Muscle of leg (tissue), 3 donors: ENCODE measurements at regions not wholly inside any gene's neighbourhood (a gene's known extent, or its start where the extent isn't known, plus 50 kb on each side); places are given as distances from the start of the nearest gene placed in this dataset.

ENCODE experiments used
- DNase-seq: peaks from one replicate; pipeline ENCODE4 v3.0.0; 2013
- H3K27ac ChIP-seq: one replicate; pipeline ENCODE4 v1.5.1; 2013; ENCODE audit warnings: mild to moderate bottlenecking, low read length, control low read depth
- H3K27me3 ChIP-seq: one replicate; pipeline ENCODE4 v1.6.1; 2013; ENCODE audit warnings: low read length; ENCODE audit not compliant: control insufficient read depth, insufficient read depth
- H3K36me3 ChIP-seq: one replicate; pipeline ENCODE4 v1.6.1; 2013; ENCODE audit warnings: low read length; ENCODE audit not compliant: control insufficient read depth, insufficient read depth
- H3K4me1 ChIP-seq: one replicate; pipeline ENCODE4 v1.6.1; 2013; ENCODE audit warnings: low read length; ENCODE audit not compliant: control insufficient read depth, insufficient read depth
- H3K4me3 ChIP-seq: one replicate; pipeline ENCODE4 v1.5.1; 2013; ENCODE audit warnings: low read length, control low read depth
- H3K9me3 ChIP-seq: replicated peaks from 2 replicates; pipeline ENCODE4 v1.6.1; 2013; ENCODE audit warnings: low read depth, low read length; ENCODE audit not compliant: control insufficient read depth
- WGBS: methylation state at CpG from one replicate; pipeline ENCODE4 v1.1.5; 2013; ENCODE audit warnings: missing lambda C conversion rate; ENCODE audit not compliant: insufficient coverage; 5-methylcytosine and 5-hydroxymethylcytosine counted together

DNA sequence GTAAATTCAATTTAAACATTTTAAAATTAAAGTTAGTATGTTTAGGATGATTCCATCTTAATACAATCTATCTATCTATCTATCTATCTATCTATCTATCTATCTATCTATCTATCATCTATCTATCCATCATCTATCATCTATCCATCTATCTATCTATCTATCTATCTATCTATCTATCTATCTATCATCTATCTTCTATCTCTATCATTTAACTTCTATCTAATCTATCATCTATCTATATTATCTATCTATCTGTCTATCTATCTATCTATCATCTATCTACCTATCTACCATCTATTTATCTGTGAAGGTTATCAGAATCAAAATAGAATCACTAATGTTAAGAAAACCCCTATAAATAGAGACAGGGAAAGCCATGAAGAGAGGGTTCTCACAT is 78.3 kb downstream of the RAMP3 start:
- DNase-seq, result no peak
- Histone ChIP-seq H3K36me3 (no peaks in the 10 kb centered on the region), H3K9me3 (no peaks in the 10 kb centered on the region), H3K27me3 (peaks cover 4% of the 10 kb centered on the region), H3K27ac (no peak overlapping the region), H3K4me1 (no peaks in the 10 kb centered on the region), H3K4me3 (no peak overlapping the region)

DNA sequence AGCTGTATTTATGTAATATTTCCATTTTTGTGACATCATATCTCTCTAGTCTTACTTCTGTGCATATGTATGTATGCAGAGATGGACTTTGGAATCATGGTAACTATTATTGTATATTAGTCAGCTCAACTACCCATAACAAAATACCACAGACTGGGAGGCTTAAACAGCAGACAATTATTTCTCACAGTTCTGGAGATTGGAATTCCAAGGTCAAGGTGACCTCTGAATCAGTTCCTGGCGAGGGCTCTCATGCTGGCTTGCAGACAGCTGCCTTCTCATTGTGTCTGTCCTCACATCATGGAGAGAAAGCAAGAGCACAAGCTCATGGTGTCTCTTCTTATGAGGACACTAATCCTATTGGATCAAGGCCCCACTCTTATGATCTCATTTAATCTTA is 79.1 kb downstream of the RAMP3 start:
- no peaks in the 10 kb centered on the region for H3K36me3 ChIP-seq
- 29% methylated on average over 1 of the region's 1 CpG for WGBS
- DNase-seq, result no peak
- H3K9me3 ChIP-seq, result no peaks in the 10 kb centered on the region
- no peak overlapping the region for H3K27ac ChIP-seq
- no peak overlapping the region for H3K4me3 ChIP-seq
- no peaks in the 10 kb centered on the region for H3K4me1 ChIP-seq
- peaks cover 4% of the 10 kb centered on the region for H3K27me3 ChIP-seq

GRCh38 chr7:45237788-45238461 is 80.3 kb downstream of the RAMP3 start:
- Histone ChIP-seq H3K36me3 (no peaks in the 10 kb centered on the region), H3K4me3 (no peak overlapping the region), H3K9me3 (no peaks in the 10 kb centered on the region), H3K4me1 (no peaks in the 10 kb centered on the region), H3K27me3 (peaks cover 4% of the 10 kb centered on the region), H3K27ac (no peak overlapping the region)
- 54% methylated on average over 12 of the region's 13 CpGs for WGBS
- no peak for DNase-seq

GRCh38 chr7:45238806-45239205 is 81.2 kb downstream of the RAMP3 start:
- no peaks in the 10 kb centered on the region for H3K4me1 ChIP-seq
- WGBS, result 52% methylated on average over 4 of the region's 5 CpGs
- H3K4me3 ChIP-seq, result no peak overlapping the region
- peaks cover 4% of the 10 kb centered on the region for H3K27me3 ChIP-seq
- H3K9me3 ChIP-seq, result no peaks in the 10 kb centered on the region
- H3K36me3 ChIP-seq, result no peaks in the 10 kb centered on the region
- H3K27ac ChIP-seq, result no peak overlapping the region
- DNase-seq, result no peak

DNA sequence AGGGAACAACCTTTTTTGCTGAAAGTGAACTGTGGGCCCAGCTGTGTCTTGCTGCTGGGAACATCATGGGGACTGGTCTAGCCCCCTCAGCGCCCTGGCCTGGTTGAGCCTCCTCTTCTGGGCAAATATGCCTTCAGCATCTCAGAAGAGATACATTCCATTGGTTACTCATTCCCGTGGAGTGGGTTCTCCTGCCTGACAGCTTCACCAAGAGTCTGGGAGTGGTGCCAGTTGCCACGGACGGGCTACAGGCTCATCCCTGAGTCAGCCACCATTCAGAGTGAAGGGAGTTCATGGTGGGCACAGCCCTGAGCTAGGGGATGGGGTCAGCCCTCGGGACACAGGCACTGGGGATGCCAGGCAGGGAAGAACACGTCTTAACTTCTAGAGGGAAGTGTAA is 81.9 kb downstream of the RAMP3 start:
- Histone ChIP-seq H3K27me3 (peaks cover 4% of the 10 kb centered on the region), H3K4me1 (no peaks in the 10 kb centered on the region), H3K9me3 (no peaks in the 10 kb centered on the region), H3K27ac (no peak overlapping the region), H3K36me3 (no peaks in the 10 kb centered on the region), H3K4me3 (no peak overlapping the region)
- no peak for DNase-seq
- WGBS, result 46% methylated on average over 2 of the region's 6 CpGs

- Histone ChIP-seq H3K36me3 (no peaks in the 10 kb centered on the region), H3K27me3 (peaks cover 4% of the 10 kb centered on the region), H3K4me3 (no peak overlapping the region), H3K9me3 (no peaks in the 10 kb centered on the region), H3K4me1 (no peaks in the 10 kb centered on the region), H3K27ac (no peak overlapping the region)
- no CpG with 5 or more reads among the region's 7 CpGs for WGBS
- no peak for DNase-seq
Measured at GRCh38 chr7:45240273-45240771, 82.7 kb downstream of the RAMP3 start.

GRCh38 chr7:45240926-45241325 is 83.3 kb downstream of the RAMP3 start:
- H3K4me3 ChIP-seq, result no peak overlapping the region
- no peaks in the 10 kb centered on the region for H3K9me3 ChIP-seq
- H3K27ac ChIP-seq, result no peak overlapping the region
- 80% methylated on average over 4 of the region's 4 CpGs for WGBS
- no peak for DNase-seq
- H3K27me3 ChIP-seq, result peaks cover 4% of the 10 kb centered on the region
- no peaks in the 10 kb centered on the region for H3K36me3 ChIP-seq
- H3K4me1 ChIP-seq, result no peaks in the 10 kb centered on the region

- H3K4me1 ChIP-seq, result no peaks in the 10 kb centered on the region
- no peaks in the 10 kb centered on the region for H3K9me3 ChIP-seq
- no peak for DNase-seq
- no peak overlapping the region for H3K27ac ChIP-seq
- no peaks in the 10 kb centered on the region for H3K36me3 ChIP-seq
- 87% methylated on average over 10 of the region's 11 CpGs for WGBS
- peaks cover 4% of the 10 kb centered on the region for H3K27me3 ChIP-seq
- no peak overlapping the region for H3K4me3 ChIP-seq
Measured at GRCh38 chr7:45241339-45242109, 83.9 kb downstream of the RAMP3 start.

- H3K36me3 ChIP-seq, result no peaks in the 10 kb centered on the region
- peaks cover 4% of the 10 kb centered on the region for H3K27me3 ChIP-seq
- no peaks in the 10 kb centered on the region for H3K4me1 ChIP-seq
- no peak overlapping the region for H3K27ac ChIP-seq
- H3K4me3 ChIP-seq, result no peak overlapping the region
- H3K9me3 ChIP-seq, result no peaks in the 10 kb centered on the region
- WGBS, result no CpG with 5 or more reads among the region's 4 CpGs
- DNase-seq, result no peak
Measured at GRCh38 chr7:45242261-45242660, 84.7 kb downstream of the RAMP3 start.

GRCh38 chr7:45242698-45243097 is 85.1 kb downstream of the RAMP3 start:
- WGBS, result 82% methylated on average over 3 of the region's 3 CpGs
- no peak for DNase-seq
- Histone ChIP-seq H3K27ac (no peak overlapping the region), H3K27me3 (peaks cover 4% of the 10 kb centered on the region), H3K36me3 (no peaks in the 10 kb centered on the region), H3K9me3 (no peaks in the 10 kb centered on the region), H3K4me1 (no peaks in the 10 kb centered on the region), H3K4me3 (no peak overlapping the region)
